Esophagus muscularis mucosa (tissue), 4 donors: ENCODE measurements at regions not wholly inside any gene's neighbourhood (a gene's known extent, or its start where the extent isn't known, plus 50 kb on each side); places are given as distances from the start of the nearest gene placed in this dataset.
"Not testable (repeated sequence)": the region's sequence is repeated elsewhere in the genome, so short reads cannot be mapped to it uniquely, and the experiment has no call there.

Experiments used
- DNase-seq: peaks from one replicate; pipeline ENCODE4 v3.0.0-alpha.2; 2017; ENCODE audit errors: extremely low spot score
- H3K27ac ChIP-seq, 4 donors: fragments of 200-600 bp; sonication (generic); replicated peaks in 1 of 4; 1 replicate in 3 of 4; 2 replicates in 1 of 4; pipeline ENCODE4 v1.5.1; 2016 to 2019; ENCODE audit warnings: mild to moderate bottlenecking in 1 of 4
- H3K27me3 ChIP-seq, 4 donors: fragments of 200-600 bp; sonication (generic); one replicate each; pipeline versions ENCODE4 v1.5.1 to v1.6.0; 2016 to 2019
- H3K36me3 ChIP-seq, 4 donors: fragments of 200-600 bp; sonication (generic); one replicate each; pipeline ENCODE4 v1.5.1; 2016 to 2019
- H3K4me1 ChIP-seq, 4 donors: fragments of 200-600 bp; sonication (generic); one replicate each; pipeline ENCODE4 v1.5.1; 2016 to 2019
- H3K4me3 ChIP-seq, 4 donors: fragments of 200-600 bp; sonication (generic); 1 replicate in 2 of 4; 2 replicates in 2 of 4; pipeline ENCODE4 v1.5.1; 2016 to 2019; ENCODE audit warnings: mild to moderate bottlenecking in 4 of 4, moderate library complexity in 1 of 4
- H3K9me3 ChIP-seq, 4 donors: fragments of 200-600 bp; sonication (generic); 1 replicate in 3 of 4; 2 replicates in 1 of 4; pipeline ENCODE4 v1.5.1; 2016 to 2019
- EP300 ChIP-seq: sonication (generic); formaldehyde crosslinking; IDR thresholded peaks from one replicate; pipeline ENCODE4 v1.6.1; 2017; ENCODE audit warnings: antibody characterized with exemption
- POLR2A ChIP-seq: fragments of 450-650 bp; IDR thresholded peaks from one replicate; pipeline ENCODE4 v1.6.1; 2017; ENCODE audit warnings: antibody characterized with exemption, moderate library complexity, mild to moderate bottlenecking, low read depth
- POLR2AphosphoS5 ChIP-seq, 2 donors: sonication (generic); formaldehyde crosslinking; IDR thresholded peaks; one replicate each; pipeline ENCODE4 v1.6.1; 2017; ENCODE audit warnings: antibody characterized with exemption in 2 of 2
- WGBS: methylation state at CpG from one replicate; pipeline ENCODE4 v1.1.5; 2018; 5-methylcytosine and 5-hydroxymethylcytosine counted together
- intact Hi-C: fragments of 100-400 bp; cut with DNase I; formaldehyde crosslinking; loops from one replicate; pipeline ENCODE4 v1.15.1; 2023
- TF ChIP-seq, protein P1 (sequence below), 3 experiments: fragments of 200-600 bp in 2 of 3; fragments of 450-650 bp in 1 of 3; sonication (generic) in 2 of 3; IDR thresholded peaks; one replicate each; pipeline ENCODE4 v1.5.1; 2017 to 2019; ENCODE audit warnings: antibody characterized with exemption in 3 of 3, mild to moderate bottlenecking in 2 of 3, moderate library complexity in 1 of 3

DNA sequence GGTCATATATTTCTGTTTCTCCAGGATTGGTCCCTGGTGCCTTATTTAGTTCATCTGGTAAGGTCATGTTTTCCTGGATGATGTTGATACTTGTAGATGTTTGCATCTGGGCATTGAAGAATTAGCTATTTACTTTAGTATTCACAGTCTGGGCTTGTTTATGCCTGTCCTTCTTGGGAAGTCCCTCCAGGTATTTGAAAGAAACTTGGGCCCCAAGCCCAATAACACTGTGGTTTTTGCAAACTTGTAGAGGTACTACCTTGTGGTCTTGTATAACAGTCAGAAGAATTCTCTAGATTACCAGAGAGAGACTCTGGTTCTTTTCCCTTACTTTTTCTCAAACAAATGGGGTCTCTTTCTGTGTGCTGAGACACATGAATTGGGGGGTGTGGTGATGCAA lies 251.4 kb upstream of the B3GALT2 start:
- no peak for TF ChIP-seq POLR2AphosphoS5 (IDR thresholded peaks at IDR 0.05)
- TF ChIP-seq EP300: no peak
- no peak overlapping the region for H3K4me3 ChIP-seq
- H3K36me3 ChIP-seq: no peaks in the 10 kb centered on the region
- intact Hi-C loops: no loop called here
- no peak overlapping the region for H3K27ac ChIP-seq
- H3K9me3 ChIP-seq: peaks cover 0 to 13% (median 12%) of the 10 kb centered on the region in 4 donors
- no peaks in the 10 kb centered on the region for H3K4me1 ChIP-seq
- no peak for DNase-seq
- H3K27me3 ChIP-seq: no peaks in the 10 kb centered on the region

DNA sequence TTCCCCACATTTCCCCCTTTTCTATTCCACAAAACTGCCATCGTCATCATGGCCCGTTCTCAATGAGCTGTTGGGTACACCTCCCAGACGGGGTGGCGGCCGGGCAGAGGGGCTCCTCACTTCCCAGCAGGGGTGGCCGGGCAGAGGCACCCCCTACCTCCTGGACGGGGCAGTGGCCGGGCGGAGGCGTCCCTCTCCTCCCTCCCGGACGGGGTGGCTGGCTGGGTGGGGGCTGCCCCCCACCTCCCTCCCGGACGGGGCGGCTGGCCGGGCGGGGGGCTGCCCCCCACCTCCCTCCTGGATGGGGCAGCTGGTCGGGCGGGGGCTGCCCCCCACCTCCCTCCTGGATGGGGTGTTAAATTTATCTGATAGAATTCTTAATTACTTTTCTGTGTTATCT lies 250.9 kb upstream of the B3GALT2 start:
- H3K4me1 ChIP-seq, H3K27ac ChIP-seq, H3K27me3 ChIP-seq, intact Hi-C loops, H3K4me3 ChIP-seq, H3K36me3 ChIP-seq, DNase-seq: not testable (repeated sequence)
- 95% methylated on average over 9 of the region's 19 CpGs for WGBS
- H3K9me3 ChIP-seq: peaks cover 0 to 17% (median 16%) of the 10 kb centered on the region in 4 donors

DNA sequence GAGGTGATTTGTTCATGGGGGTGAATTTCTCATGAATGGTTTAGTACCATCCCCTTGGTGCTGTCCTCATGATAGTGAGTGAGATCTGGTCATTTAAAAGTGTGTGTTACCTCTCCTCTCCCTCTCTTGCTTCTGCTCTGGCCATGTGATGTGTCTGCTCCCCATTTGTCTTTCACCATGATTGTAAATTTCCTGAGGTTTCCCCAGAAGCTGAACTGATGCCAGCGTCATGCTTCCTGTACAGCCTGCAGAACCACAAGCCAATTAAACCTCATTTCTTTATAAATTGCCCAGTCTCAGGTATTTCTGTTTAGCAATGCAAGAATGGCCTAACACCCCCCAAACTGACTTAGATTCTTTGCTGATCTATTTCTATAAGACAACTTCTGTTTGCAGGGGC lies 249.4 kb upstream of the B3GALT2 start:
- Histone ChIP-seq H3K27ac (no peak overlapping the region), H3K9me3 (peaks cover 0 to 17% (median 16%) of the 10 kb centered on the region in 4 donors), H3K4me1 (no peaks in the 10 kb centered on the region), H3K36me3 (no peaks in the 10 kb centered on the region), H3K4me3 (no peak overlapping the region), H3K27me3 (no peaks in the 10 kb centered on the region)
- DNase-seq: no peak
- WGBS: 74% methylated on average over 1 of the region's 1 CpG
- intact Hi-C loops: no loop called here
- TF ChIP-seq POLR2A: no peak
- TF ChIP-seq, protein P1, sequence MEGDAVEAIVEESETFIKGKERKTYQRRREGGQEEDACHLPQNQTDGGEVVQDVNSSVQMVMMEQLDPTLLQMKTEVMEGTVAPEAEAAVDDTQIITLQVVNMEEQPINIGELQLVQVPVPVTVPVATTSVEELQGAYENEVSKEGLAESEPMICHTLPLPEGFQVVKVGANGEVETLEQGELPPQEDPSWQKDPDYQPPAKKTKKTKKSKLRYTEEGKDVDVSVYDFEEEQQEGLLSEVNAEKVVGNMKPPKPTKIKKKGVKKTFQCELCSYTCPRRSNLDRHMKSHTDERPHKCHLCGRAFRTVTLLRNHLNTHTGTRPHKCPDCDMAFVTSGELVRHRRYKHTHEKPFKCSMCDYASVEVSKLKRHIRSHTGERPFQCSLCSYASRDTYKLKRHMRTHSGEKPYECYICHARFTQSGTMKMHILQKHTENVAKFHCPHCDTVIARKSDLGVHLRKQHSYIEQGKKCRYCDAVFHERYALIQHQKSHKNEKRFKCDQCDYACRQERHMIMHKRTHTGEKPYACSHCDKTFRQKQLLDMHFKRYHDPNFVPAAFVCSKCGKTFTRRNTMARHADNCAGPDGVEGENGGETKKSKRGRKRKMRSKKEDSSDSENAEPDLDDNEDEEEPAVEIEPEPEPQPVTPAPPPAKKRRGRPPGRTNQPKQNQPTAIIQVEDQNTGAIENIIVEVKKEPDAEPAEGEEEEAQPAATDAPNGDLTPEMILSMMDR (IDR thresholded peaks at IDR 0.05): no peak
- TF ChIP-seq POLR2AphosphoS5 (IDR thresholded peaks at IDR 0.05): no peak
- TF ChIP-seq EP300: no peak

DNA sequence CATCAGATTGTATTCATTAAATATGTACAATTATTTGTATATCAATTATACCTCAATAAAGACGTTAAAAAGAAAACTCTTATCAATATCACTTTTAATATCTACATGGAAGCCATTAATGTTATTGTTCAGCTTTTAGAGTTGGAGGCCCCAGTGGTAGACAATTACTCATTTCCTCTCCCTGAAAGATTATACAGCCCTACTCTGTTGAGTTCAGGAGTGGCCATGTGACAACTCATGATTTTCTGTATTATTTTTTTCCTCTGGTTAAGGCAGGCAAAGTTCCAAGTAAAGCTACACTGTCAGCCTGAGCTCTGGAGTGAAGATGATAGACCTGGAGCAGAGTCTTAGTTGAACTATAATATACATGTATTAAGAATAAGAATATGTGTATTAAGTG lies 247.9 kb upstream of the B3GALT2 start:
- TF ChIP-seq EP300 (no peak), POLR2AphosphoS5 (IDR thresholded peaks at IDR 0.05) (no peak), POLR2A (no peak)
- TF ChIP-seq, protein P1 (IDR thresholded peaks at IDR 0.05): no peak
- DNase-seq: no peak
- WGBS: 81% methylated on average over 1 of the region's 1 CpG
- intact Hi-C loops: no loop called here
- H3K4me3 ChIP-seq: no peak overlapping the region
- H3K36me3 ChIP-seq: no peaks in the 10 kb centered on the region
- peaks cover 0 to 17% (median 16%) of the 10 kb centered on the region in 4 donors for H3K9me3 ChIP-seq
- H3K27me3 ChIP-seq: no peaks in the 10 kb centered on the region
- no peak overlapping the region for H3K27ac ChIP-seq
- no peaks in the 10 kb centered on the region for H3K4me1 ChIP-seq

DNA sequence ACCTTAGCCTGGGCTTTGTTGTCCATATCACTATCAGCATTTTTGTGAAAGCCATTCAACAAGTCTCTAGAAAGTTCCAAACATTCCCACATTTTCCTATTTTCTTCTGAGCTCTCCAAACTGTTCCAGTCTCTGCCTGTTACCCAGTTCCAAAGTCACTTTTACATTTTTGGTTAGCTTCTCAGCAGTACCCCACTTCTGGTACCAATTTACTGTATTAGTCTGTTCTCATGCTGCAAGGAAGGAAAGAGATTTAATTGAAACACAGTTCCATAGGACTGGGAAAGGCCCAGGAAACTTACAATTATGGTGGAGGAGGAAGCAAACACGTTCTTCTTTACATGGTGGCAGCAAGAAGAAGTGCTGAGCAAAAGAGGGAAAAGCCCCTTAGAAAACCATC lies 247.2 kb upstream of the B3GALT2 start:
- DNase-seq: no peak
- H3K27ac ChIP-seq: no peak overlapping the region
- intact Hi-C loops: no loop called here

More for the DNA sequence above, 247.2 kb upstream of the B3GALT2 start:
- Histone ChIP-seq H3K36me3 (no peaks in the 10 kb centered on the region), H3K27me3 (no peaks in the 10 kb centered on the region), H3K9me3 (peaks cover 0 to 17% (median 16%) of the 10 kb centered on the region in 4 donors), H3K4me1 (no peaks in the 10 kb centered on the region), H3K4me3 (no peak overlapping the region)
- 95% methylated on average over 1 of the region's 1 CpG for WGBS
- TF ChIP-seq POLR2AphosphoS5 (IDR thresholded peaks at IDR 0.05): no peak
- TF ChIP-seq, protein P1 (IDR thresholded peaks at IDR 0.05): no peak
- TF ChIP-seq EP300: no peak
- no peak for TF ChIP-seq POLR2A
